Smooth muscle cell (in vitro differentiated cells): ENCODE measurements at regions not wholly inside any gene's neighbourhood (a gene's known extent, or its start where the extent isn't known, plus 50 kb on each side); places are given as distances from the start of the nearest gene placed in this dataset.
"Not testable (repeated sequence)": the region's sequence is repeated elsewhere in the genome, so short reads cannot be mapped to it uniquely, and the experiment has no call there.

ENCODE experiments used
- DNase-seq: peaks from one replicate; lab custom pipeline; 2025; ENCODE audit not compliant: unreplicated experiment; lab: John Stamatoyannopoulos, UW
- H2AFZ ChIP-seq: fragments of 200-600 bp; sonication (generic); 2 replicates; pipeline ENCODE4 v1.6.0; 2016; ENCODE audit warnings: antibody characterized with exemption, low read depth, mild to moderate bottlenecking
- H3F3A ChIP-seq: fragments of 200-600 bp; sonication (generic); 2 replicates; pipeline ENCODE4 v1.6.0; 2017; ENCODE audit warnings: antibody characterized with exemption, low read depth
- H3K27ac ChIP-seq: fragments of 200-600 bp; sonication (generic); 2 replicates; pipeline ENCODE4 v1.5.1; 2016; ENCODE audit warnings: low read depth, mild to moderate bottlenecking
- H3K27me3 ChIP-seq: fragments of 200-600 bp; sonication (generic); 2 replicates; pipeline ENCODE4 v1.6.1; 2016; ENCODE audit warnings: low read depth, mild to moderate bottlenecking
- H3K36me3 ChIP-seq: fragments of 200-600 bp; sonication (generic); 2 replicates; pipeline ENCODE4 v1.5.1; 2016; ENCODE audit warnings: low read depth
- H3K4me1 ChIP-seq: fragments of 200-600 bp; sonication (generic); 2 replicates; pipeline ENCODE4 v1.5.1; 2016; ENCODE audit warnings: low read depth
- H3K4me2 ChIP-seq: fragments of 200-600 bp; sonication (generic); 2 replicates; pipeline ENCODE4 v1.6.0; 2016; ENCODE audit warnings: mild to moderate bottlenecking
- H3K4me3 ChIP-seq: fragments of 200-600 bp; sonication (generic); 2 replicates; pipeline ENCODE4 v1.5.1; 2016; ENCODE audit warnings: mild to moderate bottlenecking
- H3K79me2 ChIP-seq: fragments of 200-600 bp; sonication (generic); 2 replicates; pipeline ENCODE4 v1.6.0; 2016; ENCODE audit warnings: low read depth, mild to moderate bottlenecking
- H3K9ac ChIP-seq: fragments of 200-600 bp; sonication (generic); 2 replicates; pipeline ENCODE4 v1.6.0; 2016; ENCODE audit warnings: low read depth
- H3K9me3 ChIP-seq: fragments of 200-600 bp; sonication (generic); replicated peaks from 2 replicates; pipeline ENCODE4 v1.5.1; 2016; ENCODE audit warnings: low read depth
- H4K20me1 ChIP-seq: fragments of 200-600 bp; sonication (generic); 2 replicates; pipeline ENCODE4 v1.6.0; 2016; ENCODE audit warnings: low read depth
- CTCF ChIP-seq: fragments of 200-600 bp; sonication (generic); IDR thresholded peaks from 2 replicates; pipeline ENCODE4 v1.5.1; 2017; ENCODE audit warnings: borderline replicate concordance, mild to moderate bottlenecking, antibody characterized with exemption; ENCODE audit not compliant: insufficient read depth, poor library complexity, severe bottlenecking
- WGBS: methylation state at CpG from one replicate; pipeline ENCODE4 v1.1.7; 2016; ENCODE audit warnings: low lambda C conversion rate; 5-methylcytosine and 5-hydroxymethylcytosine counted together

GRCh38 chr6:154632119-154632518, 101.1 kb upstream of the SCAF8 start:
- H2AFZ ChIP-seq = no peak overlapping the region
- no peak for TF ChIP-seq CTCF
- H3K9ac ChIP-seq = no peak overlapping the region
- no peaks in the 10 kb centered on the region for H3K79me2 ChIP-seq
- H3K9me3 ChIP-seq = no peaks in the 10 kb centered on the region
- DNase-seq = no peak
- WGBS = 82% methylated on average over 2 of the region's 2 CpGs
- no peak overlapping the region for H3K27ac ChIP-seq
- H3K4me2 ChIP-seq = no peak overlapping the region
- H3K4me3 ChIP-seq = no peak overlapping the region
- H4K20me1 ChIP-seq = no peaks in the 10 kb centered on the region
- H3K27me3 ChIP-seq = no peaks in the 10 kb centered on the region
- H3K36me3 ChIP-seq = no peaks in the 10 kb centered on the region
- H3F3A ChIP-seq = no peaks in the 10 kb centered on the region
- no peaks in the 10 kb centered on the region for H3K4me1 ChIP-seq

GRCh38 chr6:154637392-154637791, 95.8 kb upstream of the SCAF8 start:
- DNase-seq = no peak
- no peak overlapping the region for H3K4me2 ChIP-seq
- no peaks in the 10 kb centered on the region for H3K27me3 ChIP-seq
- H2AFZ ChIP-seq = no peak overlapping the region
- H3K36me3 ChIP-seq = no peaks in the 10 kb centered on the region
- no peaks in the 10 kb centered on the region for H3K79me2 ChIP-seq
- no peaks in the 10 kb centered on the region for H4K20me1 ChIP-seq
- no peak overlapping the region for H3K9ac ChIP-seq
- no peaks in the 10 kb centered on the region for H3F3A ChIP-seq
- H3K4me3 ChIP-seq = no peak overlapping the region
- 97% methylated on average over 4 of the region's 4 CpGs for WGBS
- H3K9me3 ChIP-seq = no peaks in the 10 kb centered on the region
- TF ChIP-seq CTCF = no peak
- no peaks in the 10 kb centered on the region for H3K4me1 ChIP-seq
- H3K27ac ChIP-seq = no peak overlapping the region

GRCh38 chr6:154638369-154638768, 94.8 kb upstream of the SCAF8 start:
- H3K4me2 ChIP-seq = no peak overlapping the region
- no peak overlapping the region for H3K9ac ChIP-seq
- no peak overlapping the region for H3K4me3 ChIP-seq
- H3K27me3 ChIP-seq = no peaks in the 10 kb centered on the region
- no peak overlapping the region for H2AFZ ChIP-seq
- no peaks in the 10 kb centered on the region for H4K20me1 ChIP-seq
- no peaks in the 10 kb centered on the region for H3F3A ChIP-seq
- H3K36me3 ChIP-seq = no peaks in the 10 kb centered on the region
- no peak for DNase-seq
- 84% methylated on average over 3 of the region's 3 CpGs for WGBS
- no peak overlapping the region for H3K27ac ChIP-seq
- no peaks in the 10 kb centered on the region for H3K4me1 ChIP-seq
- TF ChIP-seq CTCF = no peak
- no peaks in the 10 kb centered on the region for H3K79me2 ChIP-seq
- no peaks in the 10 kb centered on the region for H3K9me3 ChIP-seq

GRCh38 chr6:154639196-154639595, 94.0 kb upstream of the SCAF8 start:
- 94% methylated on average over 7 of the region's 7 CpGs for WGBS
- not testable (repeated sequence) for DNase-seq, H3K4me1 ChIP-seq, H4K20me1 ChIP-seq, H2AFZ ChIP-seq, H3K4me2 ChIP-seq, H3K27me3 ChIP-seq, H3K79me2 ChIP-seq, H3F3A ChIP-seq, H3K36me3 ChIP-seq, H3K4me3 ChIP-seq, H3K27ac ChIP-seq, H3K9ac ChIP-seq, H3K9me3 ChIP-seq
